Testis (tissue), 2 donors: ENCODE measurements at regions not wholly inside any gene's neighbourhood (a gene's known extent, or its start where the extent isn't known, plus 50 kb on each side); places are given as distances from the start of the nearest gene placed in this dataset.

ENCODE experiments used
- CTCF ChIP-seq, 3 experiments: fragments of 450-650 bp in 2 of 3; fragments of 200-600 bp in 1 of 3; sonication (generic) in 1 of 3; IDR thresholded peaks; one replicate each; pipeline ENCODE4 v1.5.1; 2016 to 2019; ENCODE audit warnings: antibody characterized with exemption in 3 of 3, mild to moderate bottlenecking in 2 of 3, moderate library complexity in 1 of 3
- POLR2A ChIP-seq: fragments of 450-650 bp; IDR thresholded peaks from one replicate; pipeline ENCODE4 v1.6.1; 2017; ENCODE audit warnings: antibody characterized with exemption, mild to moderate bottlenecking, moderate library complexity

DNA sequence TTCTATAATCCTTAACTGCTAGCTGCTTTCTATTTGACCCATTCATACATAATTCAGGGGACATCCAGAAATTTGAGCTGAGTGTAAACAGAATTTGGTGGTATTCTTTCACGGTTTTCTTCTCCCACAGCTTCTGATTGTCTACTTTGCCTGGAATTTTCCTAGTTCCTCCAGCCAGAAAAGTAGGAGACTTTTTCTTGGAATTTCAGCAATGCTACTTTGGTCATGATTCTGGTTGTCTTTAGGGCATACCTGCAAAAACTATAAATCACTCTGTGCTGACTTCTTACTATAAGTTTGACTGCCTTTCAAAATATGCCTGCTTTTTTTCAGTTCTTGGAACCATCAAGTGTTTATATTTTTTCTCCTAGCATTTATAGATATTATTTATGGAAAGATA is 260.2 kb downstream of the TMEM38B start:
- no peak for TF ChIP-seq CTCF (IDR thresholded peaks at IDR 0.05)
- TF ChIP-seq POLR2A: no peak
